COR-L47 (cell line): ENCODE measurements at regions not wholly inside any gene's neighbourhood (a gene's known extent, or its start where the extent isn't known, plus 50 kb on each side); places are given as distances from the start of the nearest gene placed in this dataset.
A peak's percentile ranks its signal among the peaks of the same experiment; 100 is the strongest.
"Not testable (repeated sequence)": the region's sequence is repeated elsewhere in the genome, so short reads cannot be mapped to it uniquely, and the experiment has no call there.

Experiments used
- DNase-seq: peaks from one replicate; lab custom pipeline; 2025; lab: John Stamatoyannopoulos, UW

DNA sequence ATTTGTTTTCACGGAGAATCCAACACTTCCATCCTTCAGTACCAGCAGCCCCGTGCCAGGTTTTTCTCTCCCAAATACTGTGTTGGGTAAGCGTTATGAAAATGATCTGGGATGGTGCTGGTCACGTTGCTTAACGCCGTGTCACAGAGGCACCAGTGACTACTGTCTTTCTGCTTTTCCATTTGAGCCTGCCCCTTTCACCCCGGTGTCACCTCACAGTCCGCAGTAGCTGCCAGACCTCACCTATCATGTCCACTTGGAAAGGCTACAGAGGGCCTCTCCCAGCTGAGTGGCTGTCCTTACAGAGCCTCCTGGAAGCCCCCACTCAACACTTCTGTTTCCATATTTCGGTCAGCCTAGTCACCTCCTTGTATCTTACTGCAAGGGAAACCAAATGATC is 176.5 kb upstream of the ARID1B start:
- no peak for DNase-seq

- no peak for DNase-seq
These were observed 177.1 kb upstream of the ARID1B start for GRCh38 chr6:156599978-156600590.

- no peak for DNase-seq
These were observed 177.8 kb upstream of the ARID1B start for GRCh38 chr6:156599366-156599765.

DNA sequence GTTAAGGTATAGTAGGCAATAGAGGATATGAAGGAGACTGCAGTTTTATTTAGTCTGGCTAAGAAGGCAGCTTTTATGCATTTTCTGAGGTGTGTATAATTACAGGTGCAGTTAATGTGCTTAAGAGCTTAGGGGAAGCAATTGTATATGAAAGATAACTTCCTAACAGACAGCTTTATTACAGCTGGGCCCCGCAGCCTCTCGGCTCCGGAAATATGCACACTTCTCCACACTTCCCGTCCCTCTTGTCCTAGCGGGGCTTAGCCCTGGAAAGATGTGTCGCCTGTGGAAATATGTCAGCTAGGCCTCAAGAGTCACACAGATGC is 178.4 kb upstream of the ARID1B start:
- DNase-seq: no peak

- DNase-seq: no peak
These were observed 178.9 kb upstream of the ARID1B start for GRCh38 chr6:156598071-156598854.

GRCh38 chr6:156597095-156597494 is 180.1 kb upstream of the ARID1B start:
- no peak for DNase-seq

DNA sequence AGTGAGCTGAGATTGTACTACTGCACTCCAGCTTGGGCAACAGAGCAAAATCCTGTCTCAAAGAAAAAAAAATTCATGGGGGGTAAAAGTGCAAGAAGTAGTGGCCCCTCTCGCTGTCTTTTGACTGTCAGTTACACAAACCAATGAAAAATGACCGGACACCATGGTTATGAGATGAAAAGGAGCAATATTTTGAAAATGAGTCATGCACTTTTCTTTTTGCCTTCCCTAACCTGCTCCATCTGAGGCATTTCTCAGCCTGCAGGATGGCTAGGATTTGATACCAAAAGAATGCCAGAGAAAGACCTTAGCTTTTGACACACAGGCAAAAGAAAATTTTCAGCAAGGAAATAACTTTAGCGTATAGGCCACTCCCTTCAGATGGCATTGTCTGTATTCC is 181.7 kb upstream of the ARID1B start:
- no peak for DNase-seq

DNA sequence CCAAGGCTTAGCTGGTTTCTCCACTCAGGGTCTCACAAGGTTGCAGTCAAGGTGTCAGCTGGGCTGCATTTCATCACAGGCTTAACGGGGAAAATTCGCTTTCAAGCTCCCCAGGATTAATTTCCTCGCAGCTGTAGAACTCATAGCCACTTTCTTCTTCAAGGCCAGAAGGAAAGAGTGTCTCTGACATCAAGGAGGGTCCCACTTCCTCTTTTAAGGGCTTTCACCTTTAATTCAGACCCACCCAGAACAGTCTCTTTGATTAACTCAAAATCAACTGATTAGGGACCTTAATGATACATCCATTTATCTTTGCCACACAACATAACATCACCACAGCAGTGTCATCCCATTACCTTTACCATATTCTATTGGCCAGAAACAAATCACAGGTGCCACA is 183.3 kb upstream of the ARID1B start:
- no peak for DNase-seq

- no peak for DNase-seq
These were observed 184.1 kb upstream of the ARID1B start for GRCh38 chr6:156593127-156593526.

- no peak for DNase-seq
These were observed 186.7 kb upstream of the ARID1B start for GRCh38 chr6:156590482-156590881.

- DNase-seq: no peak
These were observed 187.9 kb upstream of the ARID1B start for GRCh38 chr6:156589281-156589680.

GRCh38 chr6:156587751-156588301 is 189.4 kb upstream of the ARID1B start:
- DNase-seq: no peak

DNA sequence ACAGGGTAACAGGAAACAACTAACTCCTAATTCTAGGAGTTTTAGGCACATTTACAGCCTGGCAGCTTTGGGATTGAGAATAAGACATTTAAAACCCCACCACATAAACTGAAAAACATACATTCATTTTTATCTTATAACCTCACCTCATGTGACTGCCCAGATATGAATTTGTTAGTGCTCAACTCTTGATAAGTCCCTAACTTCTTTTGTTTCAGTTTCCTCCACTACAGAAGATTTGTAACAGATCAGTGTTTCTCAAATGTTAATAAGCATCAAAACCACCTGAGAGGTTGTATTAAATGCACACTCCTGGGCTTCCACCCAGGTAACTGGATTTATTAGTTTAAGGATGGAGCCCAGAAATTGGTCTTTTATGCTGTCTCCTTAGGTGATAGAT is 190.1 kb upstream of the ARID1B start:
- DNase-seq: no peak

GRCh38 chr6:156585859-156586258 is 191.3 kb upstream of the ARID1B start:
- peak; percentile 51 for DNase-seq

GRCh38 chr6:156584121-156584520 is 193.1 kb upstream of the ARID1B start:
- DNase-seq: not testable (repeated sequence)

DNA sequence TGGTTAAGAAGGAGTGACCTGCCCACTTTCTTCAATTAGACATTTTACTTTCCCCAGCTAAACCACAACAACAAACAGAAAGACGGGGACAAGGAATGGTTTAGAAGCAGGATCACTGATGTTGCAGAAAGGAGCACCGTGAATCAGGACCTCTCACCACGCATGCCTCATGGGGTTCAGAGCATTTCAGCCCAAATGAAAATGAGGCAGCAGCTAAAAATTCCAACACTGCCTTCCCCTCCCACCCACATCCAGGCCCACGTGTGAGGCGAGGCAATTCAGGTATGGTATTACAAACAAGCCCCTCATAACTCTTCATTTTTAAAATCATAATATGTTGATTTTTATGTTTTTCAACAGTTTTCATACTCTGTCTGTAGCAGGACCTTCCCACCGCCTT is 194.1 kb upstream of the ARID1B start:
- DNase-seq: no peak

GRCh38 chr6:156582509-156582992 is 194.6 kb upstream of the ARID1B start:
- DNase-seq: peak; percentile 81

DNA sequence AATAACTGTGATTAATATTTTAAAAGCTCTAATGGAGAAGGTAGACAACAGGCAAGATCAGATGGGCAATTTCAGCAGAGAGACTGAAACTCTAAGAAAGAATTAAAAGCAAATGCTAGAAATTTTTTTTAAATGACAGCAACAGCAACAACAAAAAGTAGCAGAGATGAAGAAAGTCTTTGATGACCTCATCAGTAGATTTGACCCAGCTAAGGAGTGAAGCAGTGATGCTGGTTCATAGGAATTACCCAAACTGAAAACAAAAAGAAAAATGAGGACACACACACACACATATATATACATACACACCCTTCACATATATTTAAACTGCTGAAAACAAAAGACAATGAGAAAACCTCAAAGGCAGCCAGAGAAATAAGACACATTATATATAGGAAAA is 197.6 kb upstream of the ARID1B start:
- no peak for DNase-seq

GRCh38 chr6:156577749-156578148 is 199.4 kb upstream of the ARID1B start:
- DNase-seq: no peak

GRCh38 chr6:156575361-156575760 is 201.8 kb upstream of the ARID1B start:
- DNase-seq: no peak

- DNase-seq: no peak
These were observed 212.4 kb upstream of the ARID1B start for GRCh38 chr6:156564807-156565149.

GRCh38 chr6:156564127-156564806 is 212.9 kb upstream of the ARID1B start:
- DNase-seq: peak; percentile 36

DNA sequence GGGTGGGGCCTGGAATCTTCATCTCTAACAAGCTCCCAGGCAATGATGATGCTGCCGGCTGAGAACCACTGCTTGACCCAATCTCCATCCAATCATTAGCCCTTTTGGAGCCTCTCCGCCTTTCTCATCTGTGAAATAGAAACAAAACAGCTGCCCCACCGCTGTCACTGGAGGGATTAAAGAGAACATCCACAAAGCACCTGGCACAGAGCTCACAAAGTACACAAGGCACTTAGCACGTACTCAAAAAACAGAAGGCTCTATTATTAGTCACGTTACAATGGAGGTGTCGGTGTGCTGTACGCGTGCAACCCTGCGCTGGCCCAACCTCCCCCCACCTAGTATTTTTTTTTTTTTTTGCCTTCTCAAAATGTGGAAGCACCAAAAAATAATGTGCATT is 213.5 kb upstream of the ARID1B start:
- DNase-seq: peak; percentile 75
